ENCODE measurements at regions not wholly inside any gene's neighbourhood (a gene's known extent, or its start where the extent isn't known, plus 50 kb on each side); places are given as distances from the start of the nearest gene placed in this dataset.

GRCh38 chr13:99436686-99437416 is 64.4 kb upstream of the TM9SF2 start:
- in situ Hi-C loops (cut with HindIII; ENCODE audit: low sequenced_read_pairs), result no loop called here

GRCh38 chr13:99439048-99439447 is 62.2 kb upstream of the TM9SF2 start:
- in situ Hi-C loops (cut with HindIII; ENCODE audit: low sequenced_read_pairs), result no loop called here
- no peak for DNase-seq (ENCODE audit: low spot score)

More at GRCh38 chr13:99436686-99437416, 64.4 kb upstream of the TM9SF2 start:
- peak; percentile 51 for DNase-seq (ENCODE audit: low spot score)

GRCh38 chr13:99439850-99440604 is 61.2 kb upstream of the TM9SF2 start:
- DNase-seq (ENCODE audit: low spot score), result no peak
- in situ Hi-C loops (cut with HindIII; ENCODE audit: low sequenced_read_pairs), result no loop called here

- DNase-seq (ENCODE audit: low spot score), result peak; percentile 59
- in situ Hi-C loops (cut with HindIII; ENCODE audit: low sequenced_read_pairs), result no loop called here
Measured at GRCh38 chr13:99442273-99442895, 58.9 kb upstream of the TM9SF2 start.

- no peak for DNase-seq (ENCODE audit: low spot score)
- in situ Hi-C loops (cut with HindIII; ENCODE audit: low sequenced_read_pairs), result no loop called here
Measured at GRCh38 chr13:99446242-99446641, 55.0 kb upstream of the TM9SF2 start.

GRCh38 chr13:99448546-99448945 is 52.7 kb upstream of the TM9SF2 start:
- DNase-seq (ENCODE audit: low spot score), result no peak
- in situ Hi-C loops (cut with HindIII; ENCODE audit: low sequenced_read_pairs), result no loop called here

GRCh38 chr13:99450416-99450815 is 50.9 kb upstream of the TM9SF2 start:
- in situ Hi-C loops (cut with HindIII; ENCODE audit: low sequenced_read_pairs), result no loop called here
- DNase-seq (ENCODE audit: low spot score), result no peak
